ENCODE measurements at regions not wholly inside any gene's neighbourhood (a gene's known extent, or its start where the extent isn't known, plus 50 kb on each side); places are given as distances from the start of the nearest gene placed in this dataset.

DNA sequence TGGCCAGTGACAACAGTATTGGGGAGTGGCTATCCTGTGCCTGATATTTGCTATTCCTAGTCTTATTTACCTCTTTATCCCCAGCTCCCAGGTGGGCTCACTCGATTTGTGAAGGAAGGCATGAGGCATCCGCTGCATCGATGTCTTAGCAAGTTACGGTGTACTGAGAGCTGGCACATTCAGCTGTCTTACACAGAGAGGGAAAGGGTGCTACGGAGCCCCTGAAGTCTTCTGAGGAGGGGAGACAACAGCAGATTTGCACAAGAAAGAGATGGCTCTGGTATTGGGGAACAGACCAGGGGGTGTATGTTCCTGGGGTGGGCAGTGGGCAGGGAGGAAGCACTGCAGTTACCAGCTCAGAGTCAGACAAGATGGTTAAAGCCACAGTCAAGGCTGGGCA lies 172.6 kb downstream of the FGF18 start:
- TF ChIP-seq, protein P1, sequence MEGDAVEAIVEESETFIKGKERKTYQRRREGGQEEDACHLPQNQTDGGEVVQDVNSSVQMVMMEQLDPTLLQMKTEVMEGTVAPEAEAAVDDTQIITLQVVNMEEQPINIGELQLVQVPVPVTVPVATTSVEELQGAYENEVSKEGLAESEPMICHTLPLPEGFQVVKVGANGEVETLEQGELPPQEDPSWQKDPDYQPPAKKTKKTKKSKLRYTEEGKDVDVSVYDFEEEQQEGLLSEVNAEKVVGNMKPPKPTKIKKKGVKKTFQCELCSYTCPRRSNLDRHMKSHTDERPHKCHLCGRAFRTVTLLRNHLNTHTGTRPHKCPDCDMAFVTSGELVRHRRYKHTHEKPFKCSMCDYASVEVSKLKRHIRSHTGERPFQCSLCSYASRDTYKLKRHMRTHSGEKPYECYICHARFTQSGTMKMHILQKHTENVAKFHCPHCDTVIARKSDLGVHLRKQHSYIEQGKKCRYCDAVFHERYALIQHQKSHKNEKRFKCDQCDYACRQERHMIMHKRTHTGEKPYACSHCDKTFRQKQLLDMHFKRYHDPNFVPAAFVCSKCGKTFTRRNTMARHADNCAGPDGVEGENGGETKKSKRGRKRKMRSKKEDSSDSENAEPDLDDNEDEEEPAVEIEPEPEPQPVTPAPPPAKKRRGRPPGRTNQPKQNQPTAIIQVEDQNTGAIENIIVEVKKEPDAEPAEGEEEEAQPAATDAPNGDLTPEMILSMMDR (IDR thresholded peaks at IDR 0.05 in 4 of 5, conservative IDR thresholded peaks at IDR 0.05 in 1 of 5): no peak
- TF ChIP-seq POLR2A (IDR thresholded peaks at IDR 0.05): no peak

Data from gastrocnemius medialis (tissue), 4 donors.